ENCODE measurements at regions not wholly inside any gene's neighbourhood (a gene's known extent, or its start where the extent isn't known, plus 50 kb on each side); places are given as distances from the start of the nearest gene placed in this dataset.

GRCh38 chr5:66516550-66516949 is 79.6 kb upstream of the MAST4 start:
- peaks cover 8% of the 10 kb centered on the region for H3K9me3 Mint-ChIP-seq
- no peak overlapping the region for H3K27ac Mint-ChIP-seq
- H3K27me3 Mint-ChIP-seq, result peaks cover 7% of the 10 kb centered on the region
- H3K4me1 Mint-ChIP-seq, result no peaks in the 10 kb centered on the region
- no peak overlapping the region for H3K4me3 Mint-ChIP-seq
- H3K36me3 Mint-ChIP-seq (ENCODE audit: low read depth), result no peaks in the 10 kb centered on the region
- no peak for DNase-seq
- intact Hi-C loops (cut with micrococcal nuclease), result no loop called here

GRCh38 chr5:66517351-66517750 is 78.8 kb upstream of the MAST4 start:
- intact Hi-C loops (cut with micrococcal nuclease), result no loop called here
- Mint-ChIP-seq H3K27me3 (peaks cover 7% of the 10 kb centered on the region), H3K4me1 (no peaks in the 10 kb centered on the region), H3K4me3 (no peak overlapping the region), H3K27ac (no peak overlapping the region), H3K9me3 (peaks cover 8% of the 10 kb centered on the region), H3K36me3 (ENCODE audit: low read depth) (no peaks in the 10 kb centered on the region)
- DNase-seq, result no peak

- no peaks in the 10 kb centered on the region for H3K4me1 Mint-ChIP-seq
- peaks cover 8% of the 10 kb centered on the region for H3K27me3 Mint-ChIP-seq
- H3K9me3 Mint-ChIP-seq, result peaks cover 8% of the 10 kb centered on the region
- intact Hi-C loops (cut with micrococcal nuclease), result no loop called here
- no peaks in the 10 kb centered on the region for H3K36me3 Mint-ChIP-seq (ENCODE audit: low read depth)
- no peak overlapping the region for H3K27ac Mint-ChIP-seq
- no peak overlapping the region for H3K4me3 Mint-ChIP-seq
- DNase-seq, result no peak
Measured at GRCh38 chr5:66518052-66518451, 78.1 kb upstream of the MAST4 start.

DNA sequence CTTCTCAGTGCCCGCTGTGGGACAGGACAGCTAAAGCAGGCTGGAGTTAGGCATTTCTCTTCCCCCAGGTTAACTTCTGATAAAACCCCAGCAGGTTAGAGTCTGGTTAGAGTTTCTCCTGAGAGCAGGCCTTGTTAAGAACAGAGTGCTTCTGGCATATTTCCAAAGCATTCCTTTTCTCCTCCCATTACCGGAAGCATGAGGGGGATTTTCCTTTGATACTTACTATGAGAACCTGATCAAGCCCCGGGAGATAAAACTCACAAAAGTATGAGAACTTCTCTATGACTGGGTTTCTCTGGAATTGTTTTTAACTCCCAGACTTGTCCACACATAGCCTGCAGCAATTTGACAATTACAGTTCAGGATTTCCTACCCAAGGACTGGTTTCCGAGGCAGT is 77.4 kb upstream of the MAST4 start:
- intact Hi-C loops (cut with micrococcal nuclease), result no loop called here
- H3K36me3 Mint-ChIP-seq (ENCODE audit: low read depth), result no peaks in the 10 kb centered on the region
- no peaks in the 10 kb centered on the region for H3K4me1 Mint-ChIP-seq
- H3K27me3 Mint-ChIP-seq, result peaks cover 9% of the 10 kb centered on the region
- peaks cover 8% of the 10 kb centered on the region for H3K9me3 Mint-ChIP-seq
- no peak for DNase-seq
- H3K4me3 Mint-ChIP-seq, result no peak overlapping the region
- H3K27ac Mint-ChIP-seq, result no peak overlapping the region

DNA sequence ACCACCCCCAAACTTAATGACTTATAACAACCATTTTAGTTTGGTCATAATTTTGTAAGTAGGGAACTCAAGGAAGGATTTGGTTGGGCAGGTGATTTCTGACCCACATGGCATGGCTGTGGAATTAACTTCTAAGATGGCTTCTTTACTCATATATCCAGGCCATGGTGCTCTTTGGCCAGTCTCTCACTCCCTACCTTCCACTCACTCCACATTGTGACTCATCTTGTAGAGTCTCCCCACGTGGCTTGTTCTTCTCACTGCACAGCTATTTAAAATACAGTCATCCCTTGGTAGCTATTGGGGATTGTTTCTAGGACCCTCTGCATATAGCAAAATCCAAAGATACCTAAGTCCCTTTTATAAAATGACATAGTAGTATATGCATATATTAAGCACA is 76.6 kb upstream of the MAST4 start:
- Mint-ChIP-seq H3K4me3 (no peak overlapping the region), H3K27ac (no peak overlapping the region), H3K27me3 (peaks cover 8% of the 10 kb centered on the region), H3K4me1 (no peaks in the 10 kb centered on the region), H3K36me3 (ENCODE audit: low read depth) (no peaks in the 10 kb centered on the region), H3K9me3 (peaks cover 3% of the 10 kb centered on the region)
- intact Hi-C loops (cut with micrococcal nuclease), result no loop called here
- no peak for DNase-seq

- Mint-ChIP-seq H3K4me3 (no peak overlapping the region), H3K27ac (no peak overlapping the region), H3K27me3 (peaks cover 6% of the 10 kb centered on the region), H3K4me1 (no peaks in the 10 kb centered on the region), H3K9me3 (no peaks in the 10 kb centered on the region), H3K36me3 (ENCODE audit: low read depth) (no peaks in the 10 kb centered on the region)
- intact Hi-C loops (cut with micrococcal nuclease), result no loop called here
- DNase-seq, result no peak
Measured at GRCh38 chr5:66520854-66521253, 75.3 kb upstream of the MAST4 start.

DNA sequence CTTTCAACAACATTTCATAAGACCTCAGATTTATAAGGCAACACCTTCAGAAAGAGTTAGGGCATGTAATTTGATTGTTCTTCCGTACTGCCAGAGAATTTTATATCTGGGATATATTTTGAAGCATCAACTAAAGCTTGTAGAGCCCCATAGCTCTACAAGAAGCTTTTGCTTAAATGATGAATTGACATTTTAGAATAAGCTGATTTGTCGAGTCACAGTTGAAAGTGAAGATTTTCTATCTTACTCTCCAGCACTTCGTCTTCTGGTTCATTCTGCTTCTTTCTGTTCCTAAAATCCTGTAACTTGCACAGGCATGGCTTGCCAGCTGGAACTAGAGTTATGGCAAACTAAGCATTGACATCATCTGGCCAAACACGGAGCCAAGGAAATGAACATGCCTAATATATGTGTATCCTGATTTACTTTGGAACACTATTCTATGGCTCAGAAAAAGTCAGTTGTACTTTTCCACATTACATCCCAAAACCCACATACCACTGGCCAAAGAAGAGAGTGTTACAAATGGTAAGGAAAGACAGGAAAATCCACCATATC is 68.6 kb upstream of the MAST4 start:
- Mint-ChIP-seq H3K4me3 (no peak overlapping the region), H3K9me3 (no peaks in the 10 kb centered on the region), H3K36me3 (ENCODE audit: low read depth) (no peaks in the 10 kb centered on the region), H3K27me3 (peaks cover 20% of the 10 kb centered on the region), H3K4me1 (no peaks in the 10 kb centered on the region), H3K27ac (no peak overlapping the region)
- intact Hi-C loops (cut with micrococcal nuclease), result no loop called here
- DNase-seq, result peak; percentile 14

- DNase-seq, result peak; percentile 55
- no peak overlapping the region for H3K4me3 Mint-ChIP-seq
- H3K9me3 Mint-ChIP-seq, result no peaks in the 10 kb centered on the region
- no peak overlapping the region for H3K27ac Mint-ChIP-seq
- H3K4me1 Mint-ChIP-seq, result no peaks in the 10 kb centered on the region
- intact Hi-C loops (cut with micrococcal nuclease), result no loop called here
- H3K27me3 Mint-ChIP-seq, result peaks cover 21% of the 10 kb centered on the region
- H3K36me3 Mint-ChIP-seq (ENCODE audit: low read depth), result no peaks in the 10 kb centered on the region
Measured at GRCh38 chr5:66529182-66529581, 67.0 kb upstream of the MAST4 start.

- H3K4me1 Mint-ChIP-seq, result no peaks in the 10 kb centered on the region
- DNase-seq, result peak; percentile 43
- no peak overlapping the region for H3K4me3 Mint-ChIP-seq
- intact Hi-C loops (cut with micrococcal nuclease), result no loop called here
- H3K27ac Mint-ChIP-seq, result no peak overlapping the region
- no peaks in the 10 kb centered on the region for H3K36me3 Mint-ChIP-seq (ENCODE audit: low read depth)
- H3K9me3 Mint-ChIP-seq, result no peaks in the 10 kb centered on the region
- peaks cover 18% of the 10 kb centered on the region for H3K27me3 Mint-ChIP-seq
Measured at GRCh38 chr5:66529704-66530103, 66.5 kb upstream of the MAST4 start.

DNA sequence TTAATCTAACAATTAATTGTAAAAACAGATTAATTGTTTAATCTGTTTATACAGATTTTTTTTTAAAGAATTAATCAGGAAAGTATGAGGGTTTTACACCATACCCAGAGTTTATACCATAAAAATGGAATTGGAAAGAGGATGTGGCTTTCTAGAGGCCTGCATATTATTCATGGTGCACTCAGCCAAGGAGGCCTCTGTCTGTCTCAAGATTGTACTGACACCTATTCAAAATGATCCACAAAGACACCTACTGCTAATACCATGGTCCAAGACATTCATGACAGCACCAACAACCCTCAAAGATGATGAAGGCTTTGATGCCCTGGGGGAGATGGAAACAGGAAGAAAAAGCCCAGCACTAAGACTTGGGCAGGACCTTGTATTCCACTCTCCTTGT is 58.1 kb upstream of the MAST4 start:
- no peak overlapping the region for H3K27ac Mint-ChIP-seq
- peak; percentile 41 for DNase-seq
- H3K9me3 Mint-ChIP-seq, result no peaks in the 10 kb centered on the region
- no peak overlapping the region for H3K4me3 Mint-ChIP-seq
- peaks cover 9% of the 10 kb centered on the region for H3K4me1 Mint-ChIP-seq
- peaks cover 3% of the 10 kb centered on the region for H3K27me3 Mint-ChIP-seq
- H3K36me3 Mint-ChIP-seq (ENCODE audit: low read depth), result no peaks in the 10 kb centered on the region
- intact Hi-C loops (cut with micrococcal nuclease), result no loop called here

- Mint-ChIP-seq H3K36me3 (ENCODE audit: low read depth) (no peaks in the 10 kb centered on the region), H3K27ac (no peak overlapping the region), H3K4me1 (peaks cover 9% of the 10 kb centered on the region), H3K27me3 (peaks cover 3% of the 10 kb centered on the region), H3K4me3 (no peak overlapping the region), H3K9me3 (no peaks in the 10 kb centered on the region)
- no peak for DNase-seq
- intact Hi-C loops (cut with micrococcal nuclease), result no loop called here
Measured at GRCh38 chr5:66538531-66538930, 57.7 kb upstream of the MAST4 start.

- H3K36me3 Mint-ChIP-seq (ENCODE audit: low read depth), result no peaks in the 10 kb centered on the region
Measured at GRCh38 chr5:66540078-66540477, 56.1 kb upstream of the MAST4 start.

DNA sequence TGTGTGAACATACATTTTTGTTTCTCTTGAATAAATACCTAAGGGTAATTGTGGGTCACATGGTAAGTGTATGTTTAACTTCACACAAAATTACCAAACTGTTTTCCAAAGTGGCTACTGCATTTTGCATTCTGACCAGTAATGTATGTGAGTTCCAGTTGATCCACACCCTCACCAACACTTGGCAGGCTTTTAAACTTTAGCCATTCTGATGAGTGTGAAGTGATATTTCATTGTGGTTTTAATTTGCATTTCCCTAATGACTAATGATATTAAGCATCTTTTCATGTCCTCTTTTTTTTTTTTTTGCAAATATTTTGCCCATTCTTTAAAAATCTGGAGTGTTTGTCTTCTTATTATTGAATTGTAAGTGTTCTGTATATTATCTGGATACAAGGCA is 53.5 kb upstream of the MAST4 start:
- intact Hi-C loops (cut with micrococcal nuclease), result no loop called here
- Mint-ChIP-seq H3K9me3 (no peaks in the 10 kb centered on the region), H3K27me3 (no peaks in the 10 kb centered on the region), H3K4me3 (no peak overlapping the region), H3K4me1 (peaks cover 9% of the 10 kb centered on the region), H3K36me3 (ENCODE audit: low read depth) (no peaks in the 10 kb centered on the region), H3K27ac (no peak overlapping the region)
- peak; percentile 8 for DNase-seq

More at GRCh38 chr5:66540078-66540477, 56.1 kb upstream of the MAST4 start:
- peak; percentile 41 for DNase-seq
- no peaks in the 10 kb centered on the region for H3K27me3 Mint-ChIP-seq
- no peak overlapping the region for H3K4me3 Mint-ChIP-seq
- H3K27ac Mint-ChIP-seq, result no peak overlapping the region
- H3K9me3 Mint-ChIP-seq, result no peaks in the 10 kb centered on the region
- peaks cover 9% of the 10 kb centered on the region for H3K4me1 Mint-ChIP-seq
- intact Hi-C loops (cut with micrococcal nuclease), result loop anchor here (1.0 kb wide), 2 partner anchors 14 to 100 kb away; no protein-coding TSS in a partner anchor
